Sigmoid colon (tissue), 4 donors: ENCODE measurements at regions not wholly inside any gene's neighbourhood (a gene's known extent, or its start where the extent isn't known, plus 50 kb on each side); places are given as distances from the start of the nearest gene placed in this dataset.

ENCODE experiments used
- POLR2A ChIP-seq, 2 donors: fragments of 450-650 bp; IDR thresholded peaks; one replicate each; pipeline ENCODE4 v1.6.1; 2016; ENCODE audit warnings: antibody characterized with exemption in 2 of 2, mild to moderate bottlenecking in 2 of 2, moderate library complexity in 2 of 2
- POLR2AphosphoS5 ChIP-seq, 4 donors: sonication (generic); formaldehyde crosslinking; IDR thresholded peaks; one replicate each; pipeline ENCODE4 v1.6.1; 2017; ENCODE audit warnings: antibody characterized with exemption in 4 of 4
- TF ChIP-seq, protein P1 (sequence below), 4 experiments: fragments of 450-650 bp in 3 of 4; fragments of 200-600 bp in 1 of 4; IDR thresholded peaks; one replicate each; pipeline ENCODE4 v1.5.1; 2016 to 2019; ENCODE audit warnings: antibody characterized with exemption in 4 of 4, mild to moderate bottlenecking in 3 of 4, moderate library complexity in 2 of 4

DNA sequence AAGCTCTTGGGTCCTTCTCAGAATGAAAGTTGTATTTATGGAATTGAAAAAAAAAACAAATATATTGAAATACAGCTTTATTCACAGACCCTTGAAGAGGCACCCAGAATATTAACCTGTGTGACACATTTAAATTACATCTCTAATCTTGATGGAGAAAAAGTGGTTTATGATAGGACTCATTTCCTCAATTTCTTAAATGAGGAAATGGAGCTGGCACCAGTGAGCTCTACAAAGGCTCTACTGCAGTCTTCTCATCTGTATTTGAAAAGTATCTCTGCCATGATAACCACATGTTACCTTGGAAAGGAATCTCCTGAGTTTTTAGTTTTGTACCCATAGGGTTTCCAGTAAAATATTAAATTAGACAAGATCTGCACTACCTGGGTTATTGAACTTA, 186.5 kb downstream of the HIPK3 start:
- TF ChIP-seq, protein P1, sequence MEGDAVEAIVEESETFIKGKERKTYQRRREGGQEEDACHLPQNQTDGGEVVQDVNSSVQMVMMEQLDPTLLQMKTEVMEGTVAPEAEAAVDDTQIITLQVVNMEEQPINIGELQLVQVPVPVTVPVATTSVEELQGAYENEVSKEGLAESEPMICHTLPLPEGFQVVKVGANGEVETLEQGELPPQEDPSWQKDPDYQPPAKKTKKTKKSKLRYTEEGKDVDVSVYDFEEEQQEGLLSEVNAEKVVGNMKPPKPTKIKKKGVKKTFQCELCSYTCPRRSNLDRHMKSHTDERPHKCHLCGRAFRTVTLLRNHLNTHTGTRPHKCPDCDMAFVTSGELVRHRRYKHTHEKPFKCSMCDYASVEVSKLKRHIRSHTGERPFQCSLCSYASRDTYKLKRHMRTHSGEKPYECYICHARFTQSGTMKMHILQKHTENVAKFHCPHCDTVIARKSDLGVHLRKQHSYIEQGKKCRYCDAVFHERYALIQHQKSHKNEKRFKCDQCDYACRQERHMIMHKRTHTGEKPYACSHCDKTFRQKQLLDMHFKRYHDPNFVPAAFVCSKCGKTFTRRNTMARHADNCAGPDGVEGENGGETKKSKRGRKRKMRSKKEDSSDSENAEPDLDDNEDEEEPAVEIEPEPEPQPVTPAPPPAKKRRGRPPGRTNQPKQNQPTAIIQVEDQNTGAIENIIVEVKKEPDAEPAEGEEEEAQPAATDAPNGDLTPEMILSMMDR (IDR thresholded peaks at IDR 0.05): no peak
- TF ChIP-seq POLR2A (IDR thresholded peaks at IDR 0.05): no peak
- TF ChIP-seq POLR2AphosphoS5 (IDR thresholded peaks at IDR 0.05): no peak
